ENCODE measurements at regions not wholly inside any gene's neighbourhood (a gene's known extent, or its start where the extent isn't known, plus 50 kb on each side); places are given as distances from the start of the nearest gene placed in this dataset.
"Not testable (repeated sequence)": the region's sequence is repeated elsewhere in the genome, so short reads cannot be mapped to it uniquely, and the experiment has no call there.

- no peak for DNase-seq (ENCODE audit: low spot score)
These were observed 50.6 kb upstream of the RNF182 start for GRCh38 chr6:13874191-13874549.

DNA sequence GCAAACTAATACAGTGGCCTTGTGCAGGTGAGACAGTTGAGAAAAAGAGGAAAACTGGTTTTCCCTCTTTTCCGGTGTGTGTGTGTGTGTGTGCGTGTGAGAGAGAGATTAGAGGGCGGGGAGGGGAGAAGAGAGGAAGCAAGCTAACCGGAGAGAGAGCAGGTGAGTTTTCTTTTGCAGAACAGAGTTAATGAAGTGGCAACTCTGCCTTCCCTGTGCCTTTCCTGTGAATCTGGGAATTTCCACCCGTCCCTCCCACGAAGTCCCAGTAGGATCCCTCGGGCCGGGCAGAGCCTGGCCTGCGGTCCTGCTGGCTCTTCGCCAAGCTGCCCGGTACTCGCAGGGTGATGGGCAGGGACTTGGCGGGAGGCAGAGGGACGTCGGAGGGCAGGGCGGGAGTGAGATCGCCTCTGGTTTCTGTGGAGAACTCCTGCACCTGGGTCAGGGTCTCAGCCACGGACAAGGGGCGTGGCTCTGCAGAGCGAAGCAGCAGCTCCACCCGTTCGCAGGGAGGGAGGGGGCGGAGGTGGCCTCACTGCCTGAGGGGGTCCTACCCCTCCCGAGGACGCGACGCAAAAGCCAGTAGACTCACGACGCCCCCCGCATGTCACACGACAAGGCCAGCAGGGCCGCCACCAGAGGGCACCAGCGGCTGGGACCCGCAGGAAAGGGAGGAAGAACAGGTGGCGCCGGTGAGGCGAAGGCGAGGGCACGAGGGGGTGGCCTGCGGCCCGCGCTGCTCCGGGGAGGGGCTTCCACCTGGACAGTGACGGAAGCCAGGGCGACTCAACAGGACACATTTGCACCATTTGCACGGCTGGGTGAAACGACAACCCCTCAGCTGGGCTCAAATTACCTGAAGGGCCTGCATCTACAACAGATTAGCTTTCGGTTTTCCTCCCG is 51.2 kb upstream of the RNF182 start:
- peak; percentile 87 for DNase-seq (ENCODE audit: low spot score)

- no peak for DNase-seq (ENCODE audit: low spot score)
These were observed 52.1 kb upstream of the RNF182 start for GRCh38 chr6:13872681-13873080.

DNA sequence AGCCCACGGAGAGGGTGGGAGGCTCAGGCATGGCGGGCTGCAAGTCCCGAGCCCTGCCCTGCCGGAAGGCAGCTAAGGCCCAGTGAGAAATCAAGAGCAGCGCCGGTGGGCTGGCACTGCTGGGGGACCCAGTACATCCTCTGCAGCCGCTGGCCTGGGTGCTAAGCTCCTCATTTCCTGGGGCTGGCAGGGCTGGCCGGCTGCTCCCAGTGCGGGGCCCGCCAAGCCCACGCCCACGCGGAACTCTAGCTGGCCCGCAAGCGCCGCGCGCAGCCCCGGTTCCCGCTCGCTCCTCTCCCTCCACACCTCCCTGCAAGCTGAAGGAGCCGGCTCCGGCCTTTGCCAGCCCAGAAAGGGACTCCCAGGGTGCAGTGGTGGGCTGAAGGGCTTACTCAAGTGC is 52.7 kb upstream of the RNF182 start:
- not testable (repeated sequence) for DNase-seq (ENCODE audit: low spot score)

DNA sequence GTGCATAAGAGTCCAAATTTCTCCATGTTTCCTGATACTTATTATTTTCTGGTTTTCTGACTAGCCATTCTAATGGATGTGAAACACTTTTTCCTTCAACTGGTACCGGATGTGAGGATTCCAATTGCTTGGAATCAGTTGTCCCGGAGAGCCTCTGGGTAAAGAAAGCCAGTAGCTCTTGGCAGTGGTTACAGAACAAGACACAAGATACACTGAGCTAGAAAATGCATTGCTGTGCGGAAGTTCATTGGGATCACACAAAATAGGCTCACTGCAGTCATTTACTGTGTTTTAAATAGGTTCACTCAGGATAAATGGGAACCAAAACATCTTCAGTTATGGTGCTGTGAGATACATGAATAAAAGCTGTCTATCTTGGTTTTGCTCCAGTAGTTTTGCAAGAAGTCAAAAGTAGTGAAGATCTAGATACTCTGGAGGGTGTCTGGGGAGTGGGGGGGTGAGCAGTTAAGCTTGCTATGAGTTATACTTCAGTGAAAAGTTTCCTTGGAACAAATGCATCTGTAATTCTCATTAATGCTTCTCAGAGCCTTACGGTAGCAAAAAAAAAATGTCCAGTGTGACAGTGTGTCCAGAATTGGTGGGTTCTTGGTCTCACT is 54.4 kb upstream of the RNF182 start:
- DNase-seq (ENCODE audit: low spot score) = no peak

- no peak for DNase-seq (ENCODE audit: low spot score)
These were observed 53.9 kb upstream of the MCUR1 start for GRCh38 chr6:13868236-13868635.

- no peak for DNase-seq (ENCODE audit: low spot score)
These were observed 51.9 kb upstream of the MCUR1 start for GRCh38 chr6:13866301-13866700.

- DNase-seq (ENCODE audit: low spot score) = no peak
These were observed 50.8 kb upstream of the MCUR1 start for GRCh38 chr6:13865141-13865540.

GRCh38 chr6:13864669-13865068 is 50.3 kb upstream of the MCUR1 start:
- not testable (repeated sequence) for DNase-seq (ENCODE audit: low spot score)

All from germinal center (tissue), 1 donor.